Muscle of back (tissue), 3 donors: ENCODE measurements at regions not wholly inside any gene's neighbourhood (a gene's known extent, or its start where the extent isn't known, plus 50 kb on each side); places are given as distances from the start of the nearest gene placed in this dataset.
A peak's percentile ranks its signal among the peaks of the same experiment; 100 is the strongest.
"Not testable (repeated sequence)": the region's sequence is repeated elsewhere in the genome, so short reads cannot be mapped to it uniquely, and the experiment has no call there.

Experiments used
- DNase-seq, 3 donors: peaks; one replicate each; pipeline versions ENCODE4 v3.0.0 to v3.0.0-alpha.2; 2013

- no peak for DNase-seq
These were observed 78.6 kb upstream of the HPCAL1 start for GRCh38 chr2:10223932-10224720.

- no peak for DNase-seq
These were observed 78.0 kb upstream of the HPCAL1 start for GRCh38 chr2:10224734-10225133.

- DNase-seq: peak in 1 of 3 donors; percentile 73
These were observed 77.2 kb upstream of the HPCAL1 start for GRCh38 chr2:10225291-10226037.

GRCh38 chr2:10226038-10226724, 76.5 kb upstream of the HPCAL1 start:
- DNase-seq: peak; percentile 26 to 79 (median 38)

GRCh38 chr2:10228611-10229365, 73.9 kb upstream of the HPCAL1 start:
- no peak for DNase-seq

- no peak for DNase-seq
These were observed 73.1 kb upstream of the HPCAL1 start for GRCh38 chr2:10229462-10230099.

- no peak for DNase-seq
These were observed 72.2 kb upstream of the HPCAL1 start for GRCh38 chr2:10230499-10230898.

- not testable (repeated sequence) for DNase-seq
These were observed 71.8 kb upstream of the HPCAL1 start for GRCh38 chr2:10230921-10231320.

GRCh38 chr2:10231551-10232085, 71.1 kb upstream of the HPCAL1 start:
- no peak for DNase-seq

GRCh38 chr2:10232096-10232815, 70.4 kb upstream of the HPCAL1 start:
- no peak for DNase-seq

GRCh38 chr2:10233131-10234012, 69.3 kb upstream of the HPCAL1 start:
- no peak for DNase-seq

- DNase-seq: no peak
These were observed 68.7 kb upstream of the HPCAL1 start for GRCh38 chr2:10234013-10234306.

GRCh38 chr2:10234409-10235094, 68.2 kb upstream of the HPCAL1 start:
- no peak for DNase-seq

GRCh38 chr2:10235099-10235908, 67.4 kb upstream of the HPCAL1 start:
- no peak for DNase-seq

- no peak for DNase-seq
These were observed 66.7 kb upstream of the HPCAL1 start for GRCh38 chr2:10235909-10236550.

GRCh38 chr2:10236571-10237391, 65.9 kb upstream of the HPCAL1 start:
- no peak for DNase-seq
